Fibroblast of upper back skin (primary cell): ENCODE measurements at regions not wholly inside any gene's neighbourhood (a gene's known extent, or its start where the extent isn't known, plus 50 kb on each side); places are given as distances from the start of the nearest gene placed in this dataset.

ENCODE experiments used
- DNase-seq: peaks from one replicate; pipeline ENCODE4 v3.0.0-alpha.2; 2013

DNA sequence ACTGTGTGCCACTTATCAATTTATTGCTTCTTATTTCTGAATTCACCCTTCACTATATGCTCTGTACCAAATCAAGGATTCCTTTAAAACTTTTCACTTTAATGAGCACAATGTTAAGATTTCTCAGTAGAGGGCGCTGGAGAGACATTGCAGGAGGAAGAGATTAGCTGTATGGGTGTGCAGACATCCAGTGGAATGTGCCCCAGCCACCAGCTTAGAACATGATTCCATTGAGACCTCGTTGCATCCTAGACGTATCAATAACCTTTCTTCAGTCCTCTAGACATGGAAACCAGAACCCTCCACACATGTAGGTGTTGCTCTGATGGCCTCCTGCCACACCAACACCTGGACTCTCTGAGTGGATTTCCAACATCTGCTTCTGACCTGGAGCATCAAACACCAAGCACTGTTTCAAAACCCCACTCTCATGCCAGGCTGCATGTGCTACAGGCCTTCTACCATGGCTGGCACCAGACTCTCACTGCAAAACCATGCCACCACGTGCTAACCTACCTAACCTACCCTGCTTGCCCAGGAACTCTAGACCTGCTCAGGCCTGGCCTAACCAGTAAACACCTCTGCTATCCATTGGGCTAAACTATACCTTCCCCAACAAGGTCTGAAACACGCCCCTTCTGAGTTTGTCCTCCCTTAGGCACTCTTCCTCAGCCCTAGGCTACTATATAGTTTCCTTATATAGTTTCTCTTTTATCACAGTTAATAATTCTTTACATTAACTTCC, 633.2 kb upstream of the PKDCC start:
- DNase-seq, result peak; percentile 39

DNA sequence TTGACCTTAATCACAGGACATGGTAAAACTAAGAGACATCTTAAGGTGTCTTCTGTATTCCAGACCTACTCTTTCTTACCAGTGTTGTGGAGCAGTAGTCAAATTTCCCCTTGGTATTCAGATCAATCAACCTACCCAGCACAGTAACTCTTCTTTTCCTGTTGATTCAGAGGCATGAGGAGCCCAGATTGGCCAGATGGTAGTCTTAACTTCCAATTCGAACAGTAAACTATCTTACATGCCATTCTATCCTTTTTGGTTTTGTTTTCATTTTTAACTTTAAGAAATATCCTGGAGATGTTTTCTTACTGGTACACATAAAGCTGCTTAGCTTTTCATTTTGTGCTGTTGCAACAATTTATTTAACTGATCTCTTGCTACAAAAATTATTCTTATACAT, 630.3 kb upstream of the PKDCC start:
- DNase-seq, result no peak

DNA sequence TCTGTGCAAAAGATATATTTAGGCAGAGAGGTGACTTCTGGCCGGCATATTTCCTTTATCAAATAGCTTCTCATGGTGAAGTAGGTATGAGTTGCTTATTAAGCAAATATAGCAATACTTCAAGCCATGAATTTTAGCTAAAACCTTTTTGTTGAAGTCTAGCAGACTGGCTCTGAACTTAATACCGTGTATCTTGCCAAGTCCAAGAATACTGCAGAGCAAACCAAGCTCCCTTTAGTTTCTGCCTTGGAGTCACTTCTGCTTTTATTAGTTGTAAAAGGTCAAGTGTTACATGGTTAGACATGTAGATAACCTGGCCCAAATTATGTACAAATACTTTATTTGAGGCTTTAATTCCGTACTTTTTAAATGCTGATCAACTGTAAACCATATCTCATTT, 627.6 kb upstream of the PKDCC start:
- DNase-seq, result no peak

GRCh38 chr2:41420872-41421271, 626.9 kb upstream of the PKDCC start:
- no peak for DNase-seq

- DNase-seq, result no peak
These were observed 616.1 kb upstream of the PKDCC start for GRCh38 chr2:41431756-41432155.

- DNase-seq, result no peak
These were observed 615.4 kb upstream of the PKDCC start for GRCh38 chr2:41432459-41432858.

DNA sequence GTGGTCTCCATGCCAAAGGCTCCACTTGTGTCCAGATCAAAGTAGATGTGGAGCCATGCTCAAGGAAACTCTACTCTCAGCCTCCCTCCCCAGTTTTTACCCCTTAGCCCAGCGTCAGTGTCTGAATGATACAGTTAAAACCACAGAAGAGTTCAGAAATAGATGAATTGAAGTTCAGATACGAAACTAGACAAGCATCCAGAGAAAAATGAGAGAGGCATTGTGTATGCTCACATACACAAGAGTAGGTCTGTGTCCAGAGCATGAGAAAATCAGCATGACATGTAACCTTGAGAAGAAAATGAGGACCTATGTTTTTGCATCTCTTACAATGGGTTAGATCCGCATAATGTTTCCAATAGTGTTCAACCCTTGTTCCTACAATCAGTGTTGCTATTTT, 612.8 kb upstream of the PKDCC start:
- no peak for DNase-seq

DNA sequence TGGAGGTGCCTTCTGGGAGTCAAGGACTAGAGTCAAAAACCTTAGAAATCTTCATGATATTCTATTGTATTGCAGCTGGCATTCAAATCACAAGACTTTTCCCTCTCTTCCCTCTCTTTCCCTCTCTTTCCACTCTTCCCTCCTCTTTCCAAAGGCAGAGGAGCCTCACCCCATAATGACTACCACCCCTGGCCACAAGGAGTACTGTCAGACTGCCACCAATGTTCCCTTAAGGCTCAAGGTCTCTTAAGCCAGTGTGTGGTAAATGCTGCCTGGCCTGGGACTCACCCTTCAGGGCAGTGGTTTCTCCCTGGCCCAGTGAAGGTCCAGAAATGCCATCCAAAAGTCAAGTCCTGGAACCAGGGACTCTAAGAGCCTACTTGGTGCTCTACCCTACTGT, 605.9 kb upstream of the PKDCC start:
- DNase-seq, result no peak

- no peak for DNase-seq
These were observed 602.0 kb upstream of the PKDCC start for GRCh38 chr2:41445865-41446264.

GRCh38 chr2:41446266-41446665, 601.6 kb upstream of the PKDCC start:
- DNase-seq, result no peak

GRCh38 chr2:41448221-41448620, 599.6 kb upstream of the PKDCC start:
- DNase-seq, result no peak

DNA sequence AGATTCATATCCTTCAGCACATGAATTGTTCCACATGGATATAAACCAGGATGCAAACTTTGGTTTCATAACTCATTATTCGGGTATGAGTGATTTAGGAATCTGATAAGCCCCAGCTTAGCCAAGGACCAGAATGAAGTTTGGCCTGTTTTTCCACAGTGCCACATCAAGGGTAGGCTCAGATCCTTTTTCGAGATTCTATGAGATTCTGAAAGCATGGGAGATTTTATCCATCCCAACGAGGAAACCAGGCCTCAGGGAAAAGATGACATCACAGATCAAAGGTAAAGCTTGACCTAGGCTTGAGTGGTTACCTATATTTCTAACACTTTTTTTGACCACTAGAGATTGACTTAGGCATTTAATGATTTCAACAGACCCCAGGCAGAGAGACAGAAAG, 590.8 kb upstream of the PKDCC start:
- DNase-seq, result no peak

DNA sequence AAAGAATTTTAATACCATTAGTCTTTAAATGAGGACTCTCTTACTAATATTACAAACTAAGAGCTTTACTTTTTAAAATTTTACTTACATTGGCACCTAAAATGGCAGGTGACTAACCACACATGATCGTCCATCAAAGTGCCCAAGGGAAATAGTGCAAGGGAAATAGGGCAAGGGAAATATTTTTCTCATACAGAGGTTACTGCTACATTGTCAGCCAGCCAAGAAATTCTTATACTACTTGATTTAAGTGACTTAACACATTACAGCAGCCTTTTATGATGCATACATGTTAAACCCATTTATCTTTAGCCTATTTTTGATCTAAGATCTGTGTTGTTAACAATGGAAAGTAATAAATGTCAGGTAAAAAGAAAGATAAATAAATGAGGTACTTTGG, 587.2 kb upstream of the PKDCC start:
- no peak for DNase-seq

DNA sequence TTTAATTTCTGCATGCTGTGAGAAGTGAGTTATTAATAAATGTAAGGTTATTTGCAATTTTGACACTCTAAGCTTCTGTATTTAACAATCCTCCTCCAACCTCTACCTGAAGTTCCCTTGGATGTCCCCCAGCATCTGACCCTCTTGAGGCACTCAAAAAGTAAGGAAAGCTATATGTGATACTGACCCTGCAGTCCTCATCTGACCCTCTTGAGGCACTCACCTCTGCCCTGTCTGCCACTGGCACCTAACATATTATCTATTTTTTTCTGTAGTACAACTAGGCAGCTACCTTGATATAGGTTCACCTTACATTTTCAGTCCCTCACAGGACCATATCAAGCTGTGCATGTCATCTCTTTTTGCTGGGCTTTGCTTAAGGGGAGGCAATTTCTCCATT, 583.4 kb upstream of the PKDCC start:
- DNase-seq, result no peak

DNA sequence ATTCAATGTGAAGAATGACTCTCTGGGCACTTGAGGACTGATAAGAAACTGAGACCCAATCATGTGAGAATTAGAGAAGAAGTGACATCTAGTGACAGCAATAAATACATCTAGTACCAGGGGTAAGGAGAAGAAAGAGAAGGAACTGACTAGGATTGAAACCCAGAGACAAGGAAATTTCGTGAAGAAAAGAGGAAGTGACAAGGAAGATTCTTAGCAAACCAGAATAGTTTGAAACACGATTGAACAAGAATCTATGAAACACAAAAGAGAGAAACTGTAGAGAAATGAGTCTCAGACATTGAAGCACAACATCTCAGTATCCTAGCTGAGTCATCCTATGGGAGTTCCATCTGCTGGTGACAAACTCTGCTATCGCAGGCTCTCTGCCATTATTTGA, 571.9 kb upstream of the PKDCC start:
- no peak for DNase-seq

GRCh38 chr2:41482659-41483058, 565.2 kb upstream of the PKDCC start:
- DNase-seq, result no peak

DNA sequence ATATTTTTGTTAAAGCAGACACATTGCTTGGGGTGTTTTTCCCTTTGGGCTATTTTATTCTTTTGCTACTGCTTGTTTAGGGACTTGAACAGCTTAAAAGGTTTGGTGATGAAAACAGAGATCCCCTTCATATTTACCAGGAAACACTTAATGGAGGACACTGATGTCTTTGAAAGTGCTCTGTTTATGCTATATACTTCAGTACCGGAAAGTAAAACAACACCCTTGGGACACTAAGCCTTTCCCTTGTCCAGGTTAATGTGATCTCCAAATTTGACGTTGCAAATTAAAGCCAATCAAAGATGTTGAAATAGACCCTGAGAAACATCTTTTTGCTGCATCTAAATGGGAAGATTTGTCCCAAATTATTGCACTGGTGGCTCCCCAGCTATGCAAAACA, 564.6 kb upstream of the PKDCC start:
- DNase-seq, result no peak

GRCh38 chr2:41483982-41484857, 563.6 kb upstream of the PKDCC start:
- no peak for DNase-seq

GRCh38 chr2:41484858-41485234, 563.0 kb upstream of the PKDCC start:
- no peak for DNase-seq

GRCh38 chr2:41486948-41487347, 560.9 kb upstream of the PKDCC start:
- no peak for DNase-seq

DNA sequence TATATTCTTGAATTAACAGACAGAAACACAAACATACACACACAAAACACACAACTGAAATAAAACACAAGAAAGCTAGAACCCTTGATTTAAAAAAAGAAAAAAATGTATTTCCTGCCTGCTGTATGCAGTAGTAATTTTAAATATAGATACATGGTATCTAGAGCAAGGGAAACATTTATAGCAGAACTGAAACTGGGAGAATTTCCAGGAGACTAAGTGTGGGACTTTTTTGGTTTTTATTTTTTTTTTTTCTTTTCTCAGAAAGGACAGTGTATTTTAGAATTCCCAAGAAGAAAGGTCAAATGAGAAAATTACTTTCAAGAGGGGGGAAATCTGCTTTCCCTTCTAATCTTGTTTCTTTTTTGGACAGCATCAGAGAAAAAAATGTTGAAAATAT, 558.9 kb upstream of the PKDCC start:
- no peak for DNase-seq

GRCh38 chr2:41489638-41490037, 558.2 kb upstream of the PKDCC start:
- no peak for DNase-seq

DNA sequence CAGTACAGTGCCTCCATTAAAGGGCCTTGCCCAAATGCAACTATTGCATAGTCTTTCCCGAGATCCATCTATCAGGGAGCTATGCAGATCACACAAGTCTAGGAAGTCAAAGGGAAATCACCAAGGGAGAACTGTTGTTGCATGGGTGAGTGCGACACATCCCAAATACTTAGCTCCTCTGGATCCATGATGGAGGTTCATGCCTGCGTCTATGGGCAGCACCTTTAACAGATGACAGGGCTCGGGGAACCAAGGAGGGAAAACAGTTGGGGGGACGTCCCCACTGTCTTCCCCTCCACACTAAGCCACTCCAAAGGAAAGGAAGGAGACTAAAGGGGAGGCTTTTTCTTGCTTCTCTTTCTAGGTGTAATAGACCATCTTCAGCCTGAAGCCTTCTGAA, 552.8 kb upstream of the PKDCC start:
- DNase-seq, result no peak

DNA sequence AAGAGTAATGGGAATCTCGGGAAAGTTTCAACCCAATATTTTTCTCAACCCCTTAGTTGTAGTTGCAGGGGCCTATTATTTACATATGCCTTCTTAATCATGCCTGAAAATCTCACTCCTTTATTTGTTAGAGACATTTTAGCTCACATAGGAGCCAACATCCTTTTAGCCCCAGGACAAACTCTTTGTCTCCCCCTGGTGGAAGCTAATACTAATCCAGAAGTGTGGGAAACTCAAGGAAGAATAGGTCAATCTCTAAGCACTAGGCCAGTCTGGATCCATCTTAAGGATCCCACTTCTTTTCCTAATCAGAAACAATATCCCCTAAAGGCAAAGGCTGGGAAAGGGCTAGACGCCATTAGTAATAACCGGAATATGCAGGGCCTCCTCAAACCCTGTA, 550.9 kb upstream of the PKDCC start:
- no peak for DNase-seq

DNA sequence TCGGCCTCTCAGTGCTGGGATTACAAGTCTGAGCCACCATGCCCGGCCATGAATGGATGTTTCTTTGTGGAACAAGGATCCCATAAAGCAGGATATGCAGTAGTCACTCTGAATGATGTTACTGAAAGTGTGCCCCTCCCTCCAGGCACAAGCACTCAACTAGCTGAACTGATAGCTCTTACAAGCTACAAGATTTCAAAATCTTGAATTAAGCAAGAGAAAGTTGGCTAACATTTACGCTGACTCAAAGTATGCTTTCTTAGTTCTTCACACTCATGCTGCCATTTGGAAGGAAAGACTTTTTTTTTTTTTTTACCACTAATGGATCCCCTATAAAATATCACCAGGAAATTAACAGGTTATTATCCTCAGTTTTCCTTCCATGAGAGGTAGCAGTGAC, 549.0 kb upstream of the PKDCC start:
- no peak for DNase-seq
